K562 (cell line): ENCODE measurements at regions not wholly inside any gene's neighbourhood (a gene's known extent, or its start where the extent isn't known, plus 50 kb on each side); places are given as distances from the start of the nearest gene placed in this dataset.

Experiments
- ATAC-seq: fragments of 200-7000 bp; cut with Tn5 transposase; 3 replicates; pipeline ENCODE4 v1.9.1; 2020; ENCODE audit warnings: moderate library complexity
- BruUV-seq: library from RNA; stranded (reverse); fragments of 400-500 nt; replicated peaks from 2 replicates; lab custom pipeline; 2021; lab: Mats Ljungman, UMichigan
- CTCF ChIA-PET: fragments of 300-600 bp; formaldehyde crosslinking; extraction: SDS; loops from one replicate; lab custom pipeline; 2021; ENCODE audit warnings: low intra/inter-chr PET ratio; lab: Yijun Ruan, JAX
- POLR2A ChIA-PET: fragments of 300-600, 350-650 bp; sonication (Branson Sonifier 250); formaldehyde crosslinking; extraction: SDS; loops from one replicate; lab custom pipeline; 2021; ENCODE audit warnings: antibody characterized with exemption, inconsistent platforms; lab: Yijun Ruan, JAX
- DNase-seq, 4 experiments: peaks; one replicate each; pipeline versions ENCODE4 v3.0.0 to v3.0.0-alpha.2; 2011 to 2018; ENCODE audit warnings: low spot score in 3 of 4, mixed read lengths in 3 of 4; ENCODE audit errors: extremely low read depth in 1 of 4
- FAIRE-seq: peaks from 2 replicates; lab custom pipeline; 2011; peaks lifted over from hg19 to GRCh38; lab: Jason Lieb, UNC
- H2AFZ ChIP-seq: 2 replicates; pipeline ENCODE4 v1.6.0; 2011; ENCODE audit warnings: low read depth, low read length, control low read depth, inconsistent platforms
- H3K27ac ChIP-seq: fragments of 200-600 bp; 3 replicates; pipeline ENCODE4 v1.8.0; 2011; ENCODE audit warnings: low read depth, mild to moderate bottlenecking, control low read depth, inconsistent platforms, low read length, moderate library complexity, mixed read lengths; ENCODE audit errors: extremely low read depth
- H3K27me3 ChIP-seq, 2 experiments: fragments of 300-600 bp in 1 of 2; 2 replicates in 1 of 2; 3 replicates in 1 of 2; pipeline versions ENCODE4 v1.6.0 to v1.8.0; 2011; ENCODE audit warnings: inconsistent platforms in 2 of 2, low read length in 2 of 2, mild to moderate bottlenecking in 1 of 2, mixed read lengths in 1 of 2, moderate library complexity in 1 of 2; ENCODE audit not compliant: control insufficient read depth in 2 of 2, insufficient read depth in 2 of 2
- H3K36me3 ChIP-seq: fragments of 300-600 bp; 3 replicates; pipeline ENCODE4 v1.8.0; 2011; ENCODE audit warnings: mild to moderate bottlenecking, low read length, inconsistent platforms; ENCODE audit not compliant: control insufficient read depth, insufficient read depth
- H3K4me1 ChIP-seq, 2 experiments: fragments of 200-600 bp in 1 of 2; replicated peaks in 1 of 2; 2 replicates in 1 of 2; 3 replicates in 1 of 2; pipeline versions ENCODE4 v1.5.1 to v1.8.0; 2011; ENCODE audit warnings: inconsistent platforms in 2 of 2, low read length in 2 of 2, mild to moderate bottlenecking in 1 of 2, mixed read lengths in 1 of 2, moderate library complexity in 1 of 2; ENCODE audit not compliant: control insufficient read depth in 2 of 2, insufficient read depth in 2 of 2
- H3K4me2 ChIP-seq: 2 replicates; pipeline ENCODE4 v1.6.1; 2011; ENCODE audit warnings: low read length, control low read depth, inconsistent platforms, mixed read lengths; ENCODE audit not compliant: insufficient read depth
- H3K4me3 ChIP-seq: fragments of 200-600 bp; sonication (generic), shearing (Covaris generic); 2 replicates; pipeline ENCODE4 v1.5.1; 2016; ENCODE audit warnings: control low read depth, inconsistent platforms
- H3K79me2 ChIP-seq: fragments of 200-600 bp; 3 replicates; pipeline ENCODE4 v1.8.0; 2011; ENCODE audit warnings: low read length, inconsistent platforms; ENCODE audit not compliant: control insufficient read depth, insufficient read depth
- H3K9ac ChIP-seq, 2 experiments: 2 replicates each; pipeline versions ENCODE4 v1.6.0 to v1.6.1; 2011; ENCODE audit warnings: low read depth in 2 of 2, low read length in 2 of 2, control low read depth in 1 of 2, inconsistent platforms in 1 of 2, mild to moderate bottlenecking in 1 of 2, mixed read lengths in 1 of 2; ENCODE audit not compliant: insufficient read depth in 1 of 2
- H3K9me1 ChIP-seq: one replicate; pipeline ENCODE4 v1.6.0; 2011; ENCODE audit warnings: inconsistent platforms, mild to moderate bottlenecking, low read length, moderate library complexity; ENCODE audit not compliant: control insufficient read depth, insufficient read depth
- H3K9me3 ChIP-seq: replicated peaks from 2 replicates; pipeline ENCODE4 v1.5.1; 2011; ENCODE audit warnings: low read depth, low read length, inconsistent platforms; ENCODE audit not compliant: control insufficient read depth, insufficient read depth
- H4K20me1 ChIP-seq: replicated peaks from 2 replicates; pipeline ENCODE4 v1.6.1; 2011; ENCODE audit warnings: low read length, inconsistent platforms, mixed read lengths; ENCODE audit not compliant: control insufficient read depth, insufficient read depth
- BCOR ChIP-seq: fragments of 450-650 bp; IDR thresholded peaks from 2 replicates; pipeline ENCODE4 v1.6.1; 2016
- CAMTA2 ChIP-seq: fragments of 250-450 bp; sonication (Bioruptor Pico); conservative IDR thresholded peaks from 2 replicates; pipeline ENCODE4 v1.5.1; 2022
- CTCFL ChIP-seq: IDR thresholded peaks from 2 replicates; pipeline ENCODE4 v1.6.1; 2011; ENCODE audit warnings: borderline replicate concordance, low read depth, mild to moderate bottlenecking, moderate library complexity, low read length; ENCODE audit not compliant: insufficient read depth, poor library complexity, severe bottlenecking
- ZKSCAN1 ChIP-seq: fragments of 150-350 bp; IDR thresholded peaks from 2 replicates; pipeline ENCODE4 v1.6.1; 2016; ENCODE audit warnings: low read depth, low read length
- ZNF444 ChIP-seq: fragments of 250-450 bp; sonication (Bioruptor Pico); IDR thresholded peaks from 2 replicates; pipeline ENCODE4 v1.4.0; 2020; ENCODE audit warnings: mild to moderate bottlenecking, moderate library complexity
- ZNF583 ChIP-seq: fragments of 250-450 bp; sonication (Bioruptor Pico); IDR thresholded peaks from 2 replicates; pipeline ENCODE4 v1.4.0; 2020
- ZNF589 ChIP-seq: fragments of 200-800 bp; sonication (Bioruptor generic); IDR thresholded peaks from 2 replicates; pipeline ENCODE4 v1.6.1; 2016; ENCODE audit warnings: low read depth, missing genetic modification characterization, missing compliant biosample characterization
- ZZZ3 ChIP-seq: fragments of 450-650 bp; IDR thresholded peaks from 2 replicates; pipeline ENCODE4 v1.6.1; 2016; ENCODE audit warnings: antibody characterized with exemption, mild to moderate bottlenecking, moderate library complexity
- WGBS: fragments of 100-300 bp; shearing (Covaris generic); methylation state at CpG from one replicate; pipeline ENCODE4 v1.1.6; 2016; ENCODE audit warnings: low coverage, mixed read lengths; ENCODE audit not compliant: insufficient coverage; ENCODE audit errors: missing lambda C conversion rate; 5-methylcytosine and 5-hydroxymethylcytosine counted together
- in situ Hi-C: fragments of 300-500 bp; cut with MboI; formaldehyde crosslinking; loops from 4 replicates; pipeline ENCODE4 v1.15.0; 2018; ENCODE audit warnings: inconsistent platforms, mixed read lengths
- intact Hi-C: fragments of 100-400 bp; cut with micrococcal nuclease; formaldehyde crosslinking; loops from 2 replicates; pipeline ENCODE4 v1.14.2; 2022

- H3K9me1 ChIP-seq: no peaks in the 10 kb centered on the region
- in situ Hi-C loops: no loop called here
- no peaks in the 10 kb centered on the region for H3K9me3 ChIP-seq
- no peak overlapping the region for H2AFZ ChIP-seq
- no peaks in the 10 kb centered on the region for H3K36me3 ChIP-seq
- no peaks in the 10 kb centered on the region for H4K20me1 ChIP-seq
- no peak overlapping the region for H3K9ac ChIP-seq
- H3K4me2 ChIP-seq: no peak overlapping the region
- 73% methylated on average over 12 of the region's 12 CpGs for WGBS
- DNase-seq: no peak
- H3K4me1 ChIP-seq: peaks cover 0 to 8% of the 10 kb centered on the region in 2 experiments; a peak in 1 of 5 replicates
- FAIRE-seq: no peak
- TSS peak; percentile 39 for BruUV-seq
- H3K79me2 ChIP-seq: no peaks in the 10 kb centered on the region
- H3K27me3 ChIP-seq: no peaks in the 10 kb centered on the region
- ATAC-seq: no peak
- TF ChIP-seq ZNF583 (CRISPR knock-in tag): no peak
- TF ChIP-seq CTCFL: no peak
- 0 out of 2 replicates have a peak, but pooled peaks have one; percentile 21 for TF ChIP-seq BCOR
- peak; percentile 96 for TF ChIP-seq ZKSCAN1
- no peak for TF ChIP-seq ZNF444 (CRISPR knock-in tag)
- TF ChIP-seq ZZZ3: no peak
- TF ChIP-seq ZNF589: no peak
- no peak for TF ChIP-seq CAMTA2 (CRISPR knock-in tag)
- no peak overlapping the region for H3K27ac ChIP-seq
- H3K4me3 ChIP-seq: no peak overlapping the region
- ChIA-PET CTCF (no interaction called here), POLR2A (interaction anchor here (0.6 to 1.2 kb wide), 2 partner anchors 11 to 243 kb away, joined by 3 read pairs; no protein-coding TSS in a partner anchor)
- intact Hi-C loops: no loop called here
Measured at GRCh38 chr19:5235458-5236219, 105.0 kb downstream of the PTPRS start.
